Effector memory CD8-positive, alpha-beta T cell (primary cell): ENCODE measurements at regions not wholly inside any gene's neighbourhood (a gene's known extent, or its start where the extent isn't known, plus 50 kb on each side); places are given as distances from the start of the nearest gene placed in this dataset.
"Not testable (repeated sequence)": the region's sequence is repeated elsewhere in the genome, so short reads cannot be mapped to it uniquely, and the experiment has no call there.

Experiments used
- ATAC-seq: fragments of 150-1000 bp; cut with Tn5 transposase; replicated peaks from 2 replicates; pipeline ENCODE4 v1.10.0; 2021; ENCODE audit warnings: mild to moderate bottlenecking, moderate library complexity
- DNase-seq, 3 experiments: peaks; one replicate each; pipeline ENCODE4 v3.0.0; 2021
- H3K27ac Mint-ChIP-seq, 2 donors: one replicate each; pipeline ENCODE4 v1.8.0; 2022; ENCODE audit warnings: mild to moderate bottlenecking in 2 of 2, mixed read lengths in 2 of 2, moderate library complexity in 2 of 2
- H3K27me3 Mint-ChIP-seq, 2 donors: one replicate each; pipeline ENCODE4 v1.8.0; 2022; ENCODE audit warnings: mixed read lengths in 2 of 2
- H3K36me3 Mint-ChIP-seq: one replicate; pipeline ENCODE4 v1.8.0; 2022; ENCODE audit warnings: mild to moderate bottlenecking, moderate library complexity, mixed read lengths; ENCODE audit not compliant: insufficient read depth
- H3K4me1 Mint-ChIP-seq, 2 donors: one replicate each; pipeline ENCODE4 v1.8.0; 2022; ENCODE audit warnings: low read depth in 2 of 2, mixed read lengths in 2 of 2
- H3K4me3 Mint-ChIP-seq, 2 donors: one replicate each; pipeline ENCODE4 v1.8.0; 2022; ENCODE audit warnings: mild to moderate bottlenecking in 2 of 2, mixed read lengths in 2 of 2, moderate library complexity in 2 of 2
- H3K9me3 Mint-ChIP-seq, 2 donors: one replicate each; pipeline ENCODE4 v1.8.0; 2022; ENCODE audit warnings: mixed read lengths in 2 of 2

GRCh38 chr2:87683961-87684360, 63.9 kb upstream of the PLGLB2 start:
- H3K9me3 Mint-ChIP-seq, DNase-seq, H3K4me3 Mint-ChIP-seq, H3K27ac Mint-ChIP-seq, H3K4me1 Mint-ChIP-seq, H3K36me3 Mint-ChIP-seq, H3K27me3 Mint-ChIP-seq, ATAC-seq: not testable (repeated sequence)

GRCh38 chr2:87685558-87685957, 62.3 kb upstream of the PLGLB2 start:
- not testable (repeated sequence) for H3K4me1 Mint-ChIP-seq, H3K27me3 Mint-ChIP-seq, H3K4me3 Mint-ChIP-seq, H3K9me3 Mint-ChIP-seq, H3K36me3 Mint-ChIP-seq, ATAC-seq, H3K27ac Mint-ChIP-seq, DNase-seq

- H3K27ac Mint-ChIP-seq, ATAC-seq, H3K27me3 Mint-ChIP-seq, H3K9me3 Mint-ChIP-seq, H3K4me3 Mint-ChIP-seq, H3K36me3 Mint-ChIP-seq, DNase-seq, H3K4me1 Mint-ChIP-seq: not testable (repeated sequence)
These were observed 60.9 kb upstream of the PLGLB2 start for GRCh38 chr2:87686873-87687549.

GRCh38 chr2:87687550-87688270, 60.2 kb upstream of the PLGLB2 start:
- H3K4me3 Mint-ChIP-seq, H3K36me3 Mint-ChIP-seq, DNase-seq, H3K27me3 Mint-ChIP-seq, H3K4me1 Mint-ChIP-seq, H3K27ac Mint-ChIP-seq, ATAC-seq, H3K9me3 Mint-ChIP-seq: not testable (repeated sequence)

GRCh38 chr2:87691899-87692592, 55.8 kb upstream of the PLGLB2 start:
- not testable (repeated sequence) for H3K4me1 Mint-ChIP-seq, H3K36me3 Mint-ChIP-seq, DNase-seq, H3K27me3 Mint-ChIP-seq, H3K9me3 Mint-ChIP-seq
- peak overlapping the region in 1 of 2 donors; percentile 88 for H3K27ac Mint-ChIP-seq
- ATAC-seq = peak; percentile 26
- peak overlapping the region in 1 of 2 donors; percentile 35 for H3K4me3 Mint-ChIP-seq

GRCh38 chr2:87692914-87693313, 55.0 kb upstream of the PLGLB2 start:
- DNase-seq, H3K27ac Mint-ChIP-seq, H3K36me3 Mint-ChIP-seq, H3K4me1 Mint-ChIP-seq, ATAC-seq, H3K27me3 Mint-ChIP-seq, H3K9me3 Mint-ChIP-seq, H3K4me3 Mint-ChIP-seq: not testable (repeated sequence)

- H3K27me3 Mint-ChIP-seq, H3K4me3 Mint-ChIP-seq, DNase-seq, H3K27ac Mint-ChIP-seq, H3K4me1 Mint-ChIP-seq, H3K9me3 Mint-ChIP-seq, H3K36me3 Mint-ChIP-seq, ATAC-seq: not testable (repeated sequence)
These were observed 54.0 kb upstream of the PLGLB2 start for GRCh38 chr2:87693882-87694281.

- ATAC-seq, H3K27ac Mint-ChIP-seq, H3K4me3 Mint-ChIP-seq, H3K36me3 Mint-ChIP-seq, DNase-seq, H3K9me3 Mint-ChIP-seq, H3K4me1 Mint-ChIP-seq, H3K27me3 Mint-ChIP-seq: not testable (repeated sequence)
These were observed 52.1 kb upstream of the PLGLB2 start for GRCh38 chr2:87695596-87696323.
